ENCODE measurements at regions not wholly inside any gene's neighbourhood (a gene's known extent, or its start where the extent isn't known, plus 50 kb on each side); places are given as distances from the start of the nearest gene placed in this dataset.
"Not testable (repeated sequence)": the region's sequence is repeated elsewhere in the genome, so short reads cannot be mapped to it uniquely, and the experiment has no call there.

GRCh38 chr13:72657379-72657778 is 70.0 kb downstream of the MZT1 start:
- DNase-seq, result no peak

- no peak for DNase-seq
Measured at GRCh38 chr13:72656357-72656756, 71.1 kb downstream of the MZT1 start.

GRCh38 chr13:72653506-72653905 is 73.9 kb downstream of the MZT1 start:
- DNase-seq, result no peak

GRCh38 chr13:72652681-72653080 is 74.7 kb downstream of the MZT1 start:
- no peak for DNase-seq

DNA sequence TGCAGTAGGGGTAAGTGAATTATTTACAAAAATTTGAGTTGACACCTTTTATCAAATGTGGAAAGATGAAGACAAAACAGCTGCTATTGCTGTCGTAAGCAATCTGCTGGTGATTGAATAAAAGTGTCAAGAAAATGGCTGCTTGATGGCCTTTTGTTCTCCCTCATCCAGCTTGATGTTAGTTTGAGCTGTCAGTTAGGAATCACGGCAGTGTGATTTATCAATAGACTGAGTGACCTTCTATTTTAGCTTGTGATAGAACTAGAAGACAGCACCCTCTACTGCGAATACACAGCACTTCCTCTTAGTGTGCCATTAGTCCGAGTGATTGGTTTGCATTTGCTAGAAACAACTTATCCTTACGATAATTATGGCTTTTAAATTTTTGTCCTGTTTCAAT is 76.3 kb downstream of the MZT1 start:
- DNase-seq, result no peak

- no peak for DNase-seq
Measured at GRCh38 chr13:72650051-72650700, 77.3 kb downstream of the MZT1 start.

DNA sequence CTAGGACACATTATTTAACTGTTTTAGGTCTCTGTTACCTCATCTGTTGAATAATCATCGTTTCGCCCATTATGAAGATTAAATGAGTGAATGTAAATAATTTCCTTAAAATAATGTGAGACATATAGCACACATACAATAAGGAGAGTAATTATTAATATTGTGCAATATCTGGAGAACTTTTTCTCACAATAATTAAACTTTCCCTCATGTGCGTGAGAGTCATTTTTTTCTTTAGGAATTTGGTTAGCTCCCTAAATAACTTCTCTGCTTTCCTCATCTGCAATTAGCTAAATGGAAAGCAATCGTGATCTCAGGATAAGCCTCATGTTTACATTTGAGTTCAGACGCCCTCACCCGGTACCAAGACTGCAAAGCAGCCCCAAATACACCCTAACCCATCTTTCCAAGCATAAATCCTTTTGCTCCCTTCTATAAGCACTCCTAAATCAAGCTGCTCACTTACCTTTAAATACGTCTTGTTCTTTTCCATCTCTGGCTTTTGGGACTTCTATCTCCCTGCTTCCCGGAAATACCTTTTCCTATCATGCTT is 78.8 kb downstream of the MZT1 start:
- DNase-seq, result no peak

GRCh38 chr13:72647422-72647821 is 80.0 kb downstream of the MZT1 start:
- DNase-seq, result no peak

DNA sequence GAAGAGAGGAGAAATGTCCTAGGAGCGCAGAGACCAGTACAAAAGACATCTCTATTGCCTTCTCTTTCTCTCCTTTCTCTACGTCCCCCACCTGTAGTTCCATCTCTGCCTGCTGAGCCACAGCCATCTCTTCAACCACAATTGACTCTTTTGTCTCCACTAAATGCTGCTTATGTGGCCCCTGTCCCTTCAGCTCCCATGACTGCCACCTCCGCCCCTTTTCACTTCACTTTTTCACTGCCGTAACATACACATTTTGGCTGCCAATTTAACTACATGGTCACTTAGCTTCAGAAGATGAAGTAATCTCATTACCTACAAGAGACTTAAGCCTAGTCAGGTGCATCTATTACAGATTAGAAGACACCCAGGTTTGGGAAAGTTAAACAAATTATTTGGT is 81.9 kb downstream of the MZT1 start:
- no peak for DNase-seq

DNA sequence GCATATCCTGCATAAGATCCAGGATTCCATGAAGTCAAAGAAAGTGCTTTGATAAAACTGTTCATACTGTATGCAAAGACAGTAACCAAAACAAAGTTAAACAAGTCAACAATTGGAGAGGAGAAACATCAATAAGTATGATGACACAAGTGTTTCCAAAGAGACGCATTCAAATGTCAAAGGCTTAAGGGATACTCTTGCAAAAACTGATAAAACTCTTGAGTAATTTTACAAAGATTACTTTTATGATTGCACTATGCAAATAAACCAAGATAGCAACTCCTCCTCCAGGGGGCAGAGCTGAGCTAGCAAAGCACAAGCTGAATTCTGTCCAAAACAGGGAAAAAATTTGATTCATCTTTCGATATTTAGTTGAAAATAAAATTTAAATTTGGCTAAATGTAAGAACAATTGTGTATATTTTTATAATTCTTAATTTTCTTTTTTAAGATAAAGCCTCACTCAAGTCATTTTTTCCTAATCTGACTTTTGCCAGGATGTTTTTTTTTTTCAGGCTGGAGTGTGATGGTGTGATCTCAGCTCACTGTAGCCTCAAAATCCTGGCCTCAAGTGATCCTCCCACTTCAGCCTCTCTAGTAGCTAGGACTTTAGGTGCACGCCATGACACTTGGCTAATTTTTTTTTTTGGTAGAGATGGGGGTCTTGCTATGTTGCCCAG is 84.0 kb downstream of the MZT1 start:
- peak; percentile 16 for DNase-seq

GRCh38 chr13:72639377-72639776 is 88.1 kb downstream of the MZT1 start:
- DNase-seq, result no peak

GRCh38 chr13:72638059-72638815 is 89.2 kb downstream of the MZT1 start:
- no peak for DNase-seq

DNA sequence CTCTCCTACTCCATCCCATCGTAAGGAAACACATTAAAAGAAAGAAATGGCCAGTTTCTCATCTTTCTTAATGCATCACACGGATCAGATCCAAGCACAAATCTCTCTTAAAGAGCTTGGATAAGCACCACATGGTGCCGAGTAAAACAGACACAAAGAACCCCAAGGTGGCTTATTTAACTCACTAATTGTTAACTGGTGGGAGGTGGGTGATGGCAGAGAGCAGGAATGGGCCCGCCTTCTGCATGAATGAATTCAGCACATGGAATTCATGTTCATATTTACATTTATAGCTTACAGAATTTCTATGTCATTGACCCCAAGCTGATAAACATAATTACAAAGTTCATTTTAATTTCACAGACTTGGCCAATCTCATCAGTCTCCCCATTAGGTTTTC is 89.9 kb downstream of the MZT1 start:
- no peak for DNase-seq

GRCh38 chr13:72634859-72635258 is 92.6 kb downstream of the MZT1 start:
- DNase-seq, result no peak

- DNase-seq, result no peak
Measured at GRCh38 chr13:72622546-72622945, 104.9 kb downstream of the MZT1 start.

GRCh38 chr13:72620874-72621273 is 106.6 kb downstream of the MZT1 start:
- no peak for DNase-seq

DNA sequence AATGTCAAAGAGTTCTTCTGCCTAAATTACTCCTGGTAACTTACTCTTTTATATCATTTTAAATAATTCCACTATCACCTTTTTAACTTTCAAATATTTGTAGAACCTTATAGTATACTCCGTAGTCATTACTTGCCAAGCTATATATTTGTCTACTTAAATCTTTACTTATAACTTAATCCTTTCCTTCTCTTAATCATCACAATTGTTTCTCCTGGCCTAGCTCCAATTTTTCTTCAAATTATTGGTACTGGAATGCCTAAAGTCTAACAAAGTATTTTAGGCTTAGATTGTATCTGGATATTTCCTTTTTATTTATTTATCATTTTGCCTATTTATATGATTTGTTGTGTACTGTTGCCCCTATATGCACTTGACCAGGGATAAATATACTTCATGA is 109.5 kb downstream of the MZT1 start:
- no peak for DNase-seq

DNA sequence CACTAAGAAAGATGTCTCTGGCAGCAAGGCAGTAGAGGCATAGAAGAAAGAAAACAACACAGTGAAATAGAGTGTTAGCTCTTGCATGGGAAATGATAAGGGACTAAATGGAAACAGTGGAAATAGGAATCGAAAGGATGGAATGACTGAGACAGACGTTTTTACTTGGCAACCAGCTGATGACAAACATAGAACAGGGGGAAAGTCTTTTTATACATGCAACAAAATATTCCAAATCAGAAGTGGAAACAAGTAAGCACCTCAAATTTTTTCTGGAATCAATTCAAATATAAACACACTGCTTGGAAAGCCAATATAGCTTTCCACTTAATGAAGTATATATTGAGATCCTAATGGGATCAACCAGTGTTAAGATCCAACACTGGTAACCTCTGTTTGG is 110.2 kb downstream of the MZT1 start:
- no peak for DNase-seq

DNA sequence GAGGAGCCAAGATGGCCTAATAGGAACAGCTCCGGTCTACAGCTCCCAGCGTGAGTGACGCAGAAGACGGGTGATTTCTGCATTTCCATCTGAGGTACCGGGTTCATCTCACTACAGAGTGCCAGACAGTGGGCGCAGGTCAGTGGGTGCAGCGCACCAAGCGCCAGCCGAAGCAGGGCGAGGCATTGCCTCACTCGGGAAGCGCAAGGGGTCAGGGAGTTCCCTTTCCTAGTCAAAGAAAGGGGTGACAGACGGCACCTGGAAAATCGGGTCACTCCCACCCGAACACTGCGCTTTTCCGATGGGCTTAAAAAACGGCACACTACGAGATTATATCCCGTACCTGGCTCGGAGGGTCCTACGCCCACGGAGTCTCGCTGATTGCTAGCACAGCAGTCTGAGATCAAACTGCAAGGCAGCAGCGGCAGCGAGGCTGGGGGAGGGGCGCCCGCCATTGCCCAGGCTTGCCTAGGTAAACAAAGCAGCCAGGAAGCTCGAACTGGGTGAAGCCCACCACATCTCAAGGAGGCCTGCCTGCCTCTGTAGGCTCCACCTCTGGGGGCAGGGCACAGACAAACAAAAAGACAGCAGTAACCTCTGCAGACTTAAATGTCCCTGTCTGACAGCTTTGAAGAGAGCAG is 117.1 kb downstream of the MZT1 start:
- DNase-seq, result not testable (repeated sequence)

- DNase-seq, result no peak
Measured at GRCh38 chr13:72599178-72599743, 128.2 kb downstream of the MZT1 start.

GRCh38 chr13:72590091-72590740 is 137.2 kb downstream of the MZT1 start:
- no peak for DNase-seq

GRCh38 chr13:72586518-72586917 is 140.9 kb downstream of the MZT1 start:
- DNase-seq, result no peak

Data from effector CD8-positive, alpha-beta T cell (primary cell).